Tongue (tissue), 1 donor: ENCODE measurements at regions not wholly inside any gene's neighbourhood (a gene's known extent, or its start where the extent isn't known, plus 50 kb on each side); places are given as distances from the start of the nearest gene placed in this dataset.

ENCODE experiments used
- DNase-seq: peaks from one replicate; pipeline ENCODE4 v3.0.0-alpha.2; 2015

- no peak for DNase-seq
Measured at GRCh38 chr2:108067820-108068405, 81.6 kb downstream of the SLC5A7 start.

DNA sequence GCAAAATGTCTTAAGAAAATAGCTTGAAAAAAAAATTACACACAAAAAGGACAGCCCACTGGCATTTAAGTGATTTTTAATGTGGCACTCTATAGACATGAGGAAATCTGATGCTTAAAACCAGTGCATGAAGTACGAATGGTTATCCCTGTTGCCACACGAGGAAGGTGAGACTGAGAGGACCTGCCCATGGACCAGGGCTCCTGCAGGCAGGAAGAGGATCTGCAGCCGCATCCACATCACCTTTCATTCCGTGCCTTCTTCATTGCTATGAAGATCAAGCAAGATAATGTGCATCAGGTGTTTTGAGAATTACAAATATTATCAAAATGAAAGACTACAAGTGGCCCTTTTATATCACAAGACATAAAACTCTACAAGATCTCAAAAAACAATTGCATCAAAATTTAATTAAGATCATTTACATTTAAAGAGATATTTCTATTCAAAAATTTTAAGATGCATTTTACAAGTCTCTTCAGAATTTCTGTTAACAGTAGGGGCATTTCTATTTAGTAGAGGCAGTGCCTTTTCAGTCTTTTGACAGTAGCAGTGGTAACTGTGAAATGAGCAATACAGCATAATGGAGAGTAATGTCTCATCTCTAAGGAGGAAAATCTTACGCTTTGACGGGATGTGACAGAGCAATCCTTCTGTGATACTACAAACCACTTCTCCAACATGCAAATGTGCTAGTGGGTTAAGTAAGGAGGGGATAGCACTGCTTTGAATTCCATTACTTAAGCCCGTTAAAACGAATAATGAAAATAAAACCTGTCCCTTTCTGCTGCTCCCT is 83.4 kb downstream of the SLC5A7 start:
- no peak for DNase-seq

GRCh38 chr2:108073415-108074072 is 87.2 kb downstream of the SLC5A7 start:
- peak; percentile 3 for DNase-seq

- no peak for DNase-seq
Measured at GRCh38 chr2:108074150-108074549, 87.8 kb downstream of the SLC5A7 start.

DNA sequence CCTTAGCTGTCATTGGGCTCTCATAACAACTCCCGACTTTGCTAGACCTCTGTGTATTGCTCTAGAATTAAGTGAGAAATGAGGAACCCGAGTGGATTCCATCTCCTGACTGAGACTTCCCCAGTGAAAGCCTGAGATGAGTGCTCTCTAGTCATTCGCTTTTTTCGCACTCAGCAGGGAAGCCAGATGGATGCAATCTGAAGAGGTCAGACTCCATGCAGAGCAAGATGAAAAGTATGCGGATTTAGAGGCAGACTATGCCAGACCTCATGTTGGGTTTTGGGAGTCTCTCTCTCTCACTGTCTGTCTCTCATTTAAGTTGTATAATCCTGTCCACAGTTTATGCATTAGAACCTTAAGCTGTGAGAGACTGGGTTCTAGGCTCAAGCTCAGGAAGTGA is 88.6 kb downstream of the SLC5A7 start:
- no peak for DNase-seq

DNA sequence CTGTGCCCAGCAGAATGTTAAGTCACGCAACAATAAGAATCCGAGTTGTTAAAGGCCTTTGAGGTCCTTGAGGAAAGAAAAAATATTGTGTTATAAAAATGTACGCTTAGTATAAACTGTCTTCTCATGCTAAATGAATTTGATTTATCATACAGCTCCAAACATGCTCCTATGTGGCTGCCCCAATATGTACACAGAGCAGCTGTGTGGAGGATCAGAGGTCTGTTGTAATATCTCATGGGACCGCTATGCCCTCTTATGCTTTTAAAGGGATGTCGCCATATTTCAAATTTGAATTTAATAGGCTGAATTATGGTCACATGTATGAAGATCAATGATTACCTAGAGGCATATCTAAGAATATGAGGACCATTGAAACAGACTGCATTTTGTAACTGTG is 90.2 kb downstream of the SLC5A7 start:
- DNase-seq = no peak

DNA sequence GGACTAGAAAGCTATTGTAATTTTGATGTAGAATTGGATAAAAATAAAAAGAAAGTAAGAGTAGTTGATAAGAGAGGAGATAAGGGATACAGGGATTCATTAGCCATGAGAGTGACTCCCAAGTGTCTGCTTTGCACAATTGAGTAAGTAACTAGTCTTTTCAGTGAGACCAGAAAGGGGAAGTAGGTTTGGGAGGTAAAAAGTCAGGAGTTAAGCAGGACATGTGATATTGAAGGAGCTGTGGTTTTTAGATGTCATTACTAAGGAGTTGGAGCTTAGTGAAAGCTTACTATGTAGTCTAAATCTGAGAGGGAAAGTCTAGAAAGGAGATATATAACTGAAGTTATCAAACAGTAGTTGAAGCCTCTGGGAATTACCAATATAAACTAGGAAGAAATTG is 93.4 kb downstream of the SLC5A7 start:
- DNase-seq = no peak

DNA sequence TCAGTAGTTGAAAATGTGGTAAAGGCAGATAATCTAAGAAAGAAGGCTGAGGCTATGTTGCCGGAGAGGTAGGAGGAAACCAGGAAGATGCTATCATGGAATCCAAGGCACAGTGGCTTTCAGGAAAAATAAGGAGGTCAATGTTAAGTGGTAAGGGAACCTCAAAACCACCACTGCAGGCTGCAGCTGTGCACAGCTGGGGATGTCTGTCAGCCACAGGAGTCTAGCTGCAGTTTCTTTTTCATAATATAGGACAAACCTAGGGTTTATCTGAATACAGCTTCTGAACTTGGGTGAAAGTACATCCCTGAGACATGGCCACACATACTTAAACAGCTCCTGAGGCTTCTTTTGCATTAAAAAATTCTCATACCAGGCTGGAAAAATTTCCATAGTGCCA is 93.9 kb downstream of the SLC5A7 start:
- DNase-seq = no peak

GRCh38 chr2:108082978-108083377 is 96.7 kb downstream of the SLC5A7 start:
- DNase-seq = no peak

- no peak for DNase-seq
Measured at GRCh38 chr2:108084311-108084710, 98.0 kb downstream of the SLC5A7 start.

DNA sequence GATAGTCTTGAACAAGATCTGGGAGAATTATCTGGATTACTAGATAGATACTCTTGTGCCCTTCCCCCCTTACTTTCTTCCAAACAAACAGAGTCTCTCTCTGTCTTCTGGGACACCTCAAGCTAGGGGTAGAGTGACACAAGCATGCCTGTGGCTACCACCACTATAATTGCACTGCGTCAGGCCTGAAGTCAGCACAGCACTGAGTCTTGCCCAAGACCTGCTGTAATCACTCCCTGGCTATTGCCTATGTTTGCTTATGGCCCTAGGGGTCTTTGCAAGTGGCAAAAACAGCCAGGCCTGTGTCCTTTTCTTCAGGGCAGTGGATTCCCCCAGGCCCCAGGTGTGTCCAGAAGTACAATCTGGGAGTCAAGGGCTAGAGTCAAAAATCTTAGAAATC is 106.6 kb downstream of the SLC5A7 start:
- no peak for DNase-seq

- no peak for DNase-seq
Measured at GRCh38 chr2:108101481-108101880, 115.2 kb downstream of the SLC5A7 start.

DNA sequence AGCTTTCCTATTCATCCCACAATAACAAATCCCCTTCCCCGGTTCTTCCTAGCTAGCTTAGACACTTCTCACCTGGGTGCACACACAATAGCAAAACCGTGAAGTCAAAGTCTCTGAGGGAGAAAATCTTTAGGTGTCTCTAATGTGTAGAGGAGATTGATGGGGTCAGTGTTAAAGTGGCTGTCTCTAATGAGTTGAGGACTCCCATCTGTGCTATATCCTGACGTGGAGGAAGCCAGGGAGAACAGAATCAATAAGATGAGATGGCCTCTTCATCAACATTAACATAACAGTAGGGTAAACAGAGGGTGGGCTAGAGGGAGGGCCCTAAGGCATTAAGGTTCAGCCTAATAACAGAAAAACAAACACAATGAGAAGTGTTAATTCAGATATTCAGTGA is 120.4 kb downstream of the SLC5A7 start:
- no peak for DNase-seq

DNA sequence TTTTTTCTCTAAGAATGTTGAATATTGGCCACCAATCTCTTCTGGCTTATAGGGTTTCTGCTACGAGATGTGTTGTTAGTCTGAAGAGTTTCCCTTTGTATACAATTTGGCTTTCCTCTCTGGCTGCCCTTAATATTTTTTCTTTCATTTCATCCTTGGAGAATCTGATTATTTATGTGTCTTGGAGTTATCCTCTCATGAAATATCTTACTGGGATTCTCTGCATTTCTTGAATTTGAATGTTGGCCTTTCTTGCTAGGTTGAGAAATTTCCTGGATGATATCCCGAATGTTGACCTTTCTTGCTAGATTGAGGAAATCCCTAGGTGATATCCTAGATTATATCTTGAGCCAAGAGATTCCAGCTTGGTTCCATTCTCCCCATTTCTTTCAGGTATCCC is 125.6 kb downstream of the SLC5A7 start:
- DNase-seq = no peak

DNA sequence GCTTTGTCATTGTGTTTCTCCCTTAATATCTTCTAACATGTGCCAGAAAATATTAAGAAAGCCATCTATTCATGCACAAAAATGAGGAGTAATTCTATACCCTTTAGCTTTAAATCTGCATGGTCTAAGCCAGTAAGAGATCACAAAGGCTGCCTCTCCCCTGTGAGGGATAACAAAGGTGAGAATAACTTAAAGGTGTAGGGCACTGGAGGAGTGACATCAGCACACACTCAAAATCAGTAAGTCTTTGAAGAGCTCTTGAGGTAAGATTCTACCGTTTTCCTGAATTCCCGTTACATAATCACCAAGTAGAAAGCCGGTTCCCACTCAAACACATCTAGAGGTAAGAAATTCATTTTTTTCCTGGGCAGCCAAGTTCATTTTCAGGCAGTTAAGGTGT is 123.9 kb upstream of the SULT1C3 start:
- no peak for DNase-seq

DNA sequence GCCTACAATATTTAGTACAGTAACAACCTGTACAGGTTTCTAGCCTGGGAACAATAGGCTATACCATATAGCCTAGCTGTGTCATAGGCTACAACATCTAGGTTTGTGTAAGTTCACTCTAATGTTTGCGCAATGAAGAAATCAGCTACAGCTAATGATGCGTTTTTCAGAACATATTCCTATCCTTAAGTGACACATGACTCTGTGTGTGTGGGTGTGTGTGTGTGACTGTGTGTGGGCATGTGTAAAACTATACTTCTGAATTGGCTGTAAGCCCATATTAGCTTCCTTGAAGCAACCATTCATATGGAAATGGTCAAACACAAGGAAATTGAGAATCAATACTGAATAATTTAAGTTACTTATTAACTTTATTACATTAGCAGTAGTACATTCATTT is 120.8 kb upstream of the SULT1C3 start:
- DNase-seq = no peak

DNA sequence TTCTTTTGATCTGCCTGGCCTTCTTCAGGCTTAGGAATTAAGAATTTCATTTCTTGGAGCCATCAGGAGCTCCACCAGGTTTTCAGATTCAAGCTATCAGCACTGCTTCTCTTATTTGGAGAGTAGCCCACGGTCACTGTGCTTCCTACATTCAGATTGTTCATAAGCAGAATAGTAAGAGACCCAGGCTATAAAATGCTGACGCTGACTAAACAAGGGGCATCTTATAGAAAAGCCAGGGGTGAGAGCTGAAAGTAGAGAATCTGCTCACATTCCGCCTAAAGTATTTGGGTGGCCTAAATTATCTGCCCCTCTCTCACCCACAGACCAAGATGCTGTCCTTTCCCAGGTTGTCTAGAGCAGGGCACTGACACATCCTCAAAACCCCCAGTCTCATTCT is 120.3 kb upstream of the SULT1C3 start:
- DNase-seq = no peak

- no peak for DNase-seq
Measured at GRCh38 chr2:108124736-108125495, 114.9 kb upstream of the SULT1C3 start.

DNA sequence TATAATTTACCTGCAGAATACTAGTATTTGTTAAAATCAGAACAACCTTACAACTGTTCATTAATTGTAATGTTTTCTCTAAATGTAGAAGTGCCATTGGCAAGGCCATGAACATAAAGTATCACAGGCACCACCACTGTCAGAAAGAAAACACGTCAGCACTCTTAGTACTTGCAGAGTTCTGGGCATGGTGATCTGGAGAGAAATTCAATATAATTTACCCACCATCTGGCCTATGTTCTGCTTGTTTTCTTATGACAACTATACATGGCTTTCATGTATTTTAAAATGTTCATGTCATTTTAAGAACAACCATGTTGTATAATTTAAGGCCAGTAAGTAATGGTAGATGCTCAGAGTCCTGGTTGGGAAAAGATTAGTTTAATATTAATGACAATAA is 114.2 kb upstream of the SULT1C3 start:
- DNase-seq = no peak

GRCh38 chr2:108128249-108128648 is 111.5 kb upstream of the SULT1C3 start:
- DNase-seq = no peak

DNA sequence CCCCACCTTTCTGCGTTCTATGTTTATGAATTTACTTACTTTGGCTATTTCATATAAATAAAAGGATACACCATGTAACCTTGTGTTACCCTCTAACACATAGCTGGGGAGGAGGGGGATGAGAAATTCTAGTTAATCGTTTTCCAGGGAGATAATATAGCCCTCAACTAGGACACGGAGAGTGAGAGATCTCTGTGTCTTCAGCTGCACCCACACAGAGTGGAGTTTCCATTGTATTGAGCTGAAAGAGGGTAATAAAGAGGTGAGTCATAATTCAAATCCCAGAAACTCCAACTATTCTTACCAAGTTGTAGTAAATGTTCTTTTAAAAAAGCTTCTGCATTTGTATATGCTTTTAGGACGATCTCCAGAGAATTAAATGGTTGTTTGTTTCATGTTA is 110.1 kb upstream of the SULT1C3 start:
- DNase-seq = no peak

DNA sequence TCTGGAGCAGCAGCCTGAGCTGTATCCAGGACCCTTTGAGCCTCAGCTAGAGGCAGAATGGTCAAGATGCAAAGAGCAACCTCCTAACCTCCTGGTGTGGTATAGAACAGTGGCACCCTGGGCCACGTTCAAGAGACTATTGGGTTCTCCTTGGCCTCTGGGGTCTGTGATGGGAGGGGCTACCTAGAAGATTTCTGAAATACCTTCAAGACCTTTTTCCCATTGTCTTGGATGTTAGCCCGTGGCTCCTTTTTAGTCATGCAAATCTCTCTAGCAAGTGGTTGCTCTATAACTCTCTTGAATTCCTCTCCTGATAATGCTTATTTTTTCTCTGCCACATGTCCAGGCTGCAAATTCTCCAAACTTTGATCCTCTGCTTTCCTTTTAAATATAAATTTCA is 106.3 kb upstream of the SULT1C3 start:
- DNase-seq = no peak

GRCh38 chr2:108139521-108139920 is 100.2 kb upstream of the SULT1C3 start:
- DNase-seq = peak; percentile 60
